A549 (cell line): ENCODE measurements at regions not wholly inside any gene's neighbourhood (a gene's known extent, or its start where the extent isn't known, plus 50 kb on each side); places are given as distances from the start of the nearest gene placed in this dataset.

Source experiments
- ATAC-seq, 2 experiments: fragments of 200-7000 bp in 1 of 2; fragments of >200 bp in 1 of 2; cut with Nextera tagmentation in 1 of 2; cut with Tn5 transposase in 1 of 2; 3 replicates each; pipeline versions ENCODE4 v1.8.0 to v1.9.1; 2018 to 2020; ENCODE audit warnings: mild to moderate bottlenecking in 1 of 2, moderate library complexity in 1 of 2
- CTCF ChIA-PET: fragments of 300-600 bp; sonication (Branson Sonifier 250); formaldehyde crosslinking; extraction: SDS; loops from one replicate; lab custom pipeline; 2021; ENCODE audit warnings: antibody characterized with exemption, inconsistent platforms; lab: Yijun Ruan, JAX
- POLR2A ChIA-PET: fragments of 350-600 bp; formaldehyde crosslinking; extraction: SDS; loops from one replicate; lab custom pipeline; 2021; ENCODE audit warnings: antibody characterized with exemption, inconsistent platforms; lab: Yijun Ruan, JAX
- DNase-seq, 2 experiments: peaks; one replicate each; pipeline versions ENCODE4 v3.0.0 to v3.0.0-alpha.2; 2011 to 2016; ENCODE audit warnings: low read depth in 1 of 2, low spot score in 1 of 2
- FAIRE-seq: peaks from 2 replicates; lab custom pipeline; 2011; peaks lifted over from hg19 to GRCh38; lab: Jason Lieb, UNC
- H3K27ac ChIP-seq, 2 experiments: fragments of >200 bp; sonication (Bioruptor Twin); formaldehyde crosslinking; 3 replicates each; pipeline ENCODE4 v1.5.1; 2016 to 2017
- H3K4me1 ChIP-seq: fragments of >200 bp; sonication (Bioruptor Twin); formaldehyde crosslinking; 3 replicates; pipeline ENCODE4 v1.6.1; 2016
- H3K4me2 ChIP-seq: fragments of >200 bp; sonication (Bioruptor Twin); formaldehyde crosslinking; 3 replicates; pipeline ENCODE4 v1.6.1; 2016
- H3K4me3 ChIP-seq: fragments of >200 bp; sonication (Bioruptor Twin); formaldehyde crosslinking; 3 replicates; pipeline ENCODE4 v1.5.1; 2016
- H3K9me3 ChIP-seq: fragments of >200 bp; sonication (Bioruptor Twin); formaldehyde crosslinking; 3 replicates; pipeline ENCODE4 v1.6.1; 2016
- CBX2 ChIP-seq: fragments of 200-600 bp; sonication (generic); IDR thresholded peaks from 2 replicates; pipeline ENCODE4 v1.6.1; 2016; ENCODE audit warnings: low read depth, mild to moderate bottlenecking, borderline replicate concordance
- CHD4 ChIP-seq: fragments of 200-600 bp; sonication (generic); IDR thresholded peaks from 2 replicates; pipeline ENCODE4 v1.6.1; 2016; ENCODE audit warnings: antibody characterized with exemption, mild to moderate bottlenecking, borderline replicate concordance
- EHF ChIP-seq: fragments of 250-450 bp; sonication (Bioruptor Pico); IDR thresholded peaks from 2 replicates; pipeline ENCODE4 v1.5.0; 2020; ENCODE audit warnings: mild to moderate bottlenecking
- EP300 ChIP-seq, 2 experiments: fragments of >200 bp; sonication (Bioruptor Twin); formaldehyde crosslinking; IDR thresholded peaks; 2 replicates in 1 of 2; 3 replicates in 1 of 2; pipeline ENCODE4 v1.6.1; 2016 to 2017
- FOSB ChIP-seq: fragments of 250-450 bp; sonication (Bioruptor Pico); IDR thresholded peaks from 2 replicates; pipeline ENCODE4 v1.5.0; 2020; ENCODE audit warnings: mild to moderate bottlenecking, moderate library complexity
- FOXS1 ChIP-seq: fragments of 250-450 bp; sonication (Bioruptor Pico); IDR thresholded peaks from 2 replicates; pipeline ENCODE4 v1.5.0; 2020; ENCODE audit warnings: mild to moderate bottlenecking, moderate library complexity
- GATA3 ChIP-seq: IDR thresholded peaks from 2 replicates; pipeline ENCODE4 v1.6.1; 2012; ENCODE audit warnings: borderline replicate concordance
- HDAC2 ChIP-seq: fragments of 200-600 bp; sonication (generic); IDR thresholded peaks from 2 replicates; pipeline ENCODE4 v1.6.1; 2016
- HEYL ChIP-seq: fragments of 250-450 bp; sonication (Bioruptor Pico); IDR thresholded peaks from 2 replicates; pipeline ENCODE4 v1.8.0; 2021; ENCODE audit warnings: mild to moderate bottlenecking, moderate library complexity
- HOXA7 ChIP-seq: fragments of 250-450 bp; sonication (Bioruptor Pico); IDR thresholded peaks from 2 replicates; pipeline ENCODE4 v1.5.0; 2020; ENCODE audit warnings: mild to moderate bottlenecking, moderate library complexity
- HOXB13 ChIP-seq: fragments of 250-450 bp; sonication (Bioruptor Pico); IDR thresholded peaks from 2 replicates; pipeline ENCODE4 v1.5.0; 2020; ENCODE audit warnings: low read depth, mild to moderate bottlenecking, moderate library complexity
- JUNB ChIP-seq: fragments of >200 bp; sonication (Bioruptor Twin); formaldehyde crosslinking; IDR thresholded peaks from 2 replicates; pipeline ENCODE4 v1.6.1; 2016
- KDM1A ChIP-seq: fragments of 200-600 bp; sonication (generic); IDR thresholded peaks from 2 replicates; pipeline ENCODE4 v1.6.1; 2016; ENCODE audit warnings: low read depth, mild to moderate bottlenecking
- MAFK ChIP-seq: fragments of 450-650 bp; IDR thresholded peaks from 2 replicates; pipeline ENCODE4 v1.6.1; 2014; ENCODE audit not compliant: partially characterized antibody
- MYC ChIP-seq: IDR thresholded peaks from 2 replicates; pipeline ENCODE4 v1.6.1; 2012; ENCODE audit warnings: mild to moderate bottlenecking, inconsistent platforms, low read length, improper control_type of control experiment, borderline replicate concordance
- NFE2L2 ChIP-seq: fragments of 150-350 bp; conservative IDR thresholded peaks from 2 replicates; pipeline ENCODE4 v1.6.1; 2014; ENCODE audit warnings: low read length
- NR3C1 ChIP-seq: fragments of >200 bp; sonication (Bioruptor Twin); formaldehyde crosslinking; IDR thresholded peaks from 3 replicates; pipeline ENCODE4 v1.6.1; 2017
- POLR2A ChIP-seq: IDR thresholded peaks from 2 replicates; pipeline ENCODE4 v1.6.1; 2012; ENCODE audit warnings: mild to moderate bottlenecking, low read length
- POLR2AphosphoS2 ChIP-seq: conservative IDR thresholded peaks from 2 replicates; pipeline ENCODE4 v1.6.1; 2012; ENCODE audit warnings: low read length, improper control_type of control experiment, inconsistent platforms
- RAD21 ChIP-seq, 2 experiments: fragments of >200 bp in 1 of 2; sonication (Bioruptor Twin) in 1 of 2; formaldehyde crosslinking in 1 of 2; IDR thresholded peaks in 1 of 2; conservative IDR thresholded peaks in 1 of 2; 2 replicates in 1 of 2; 3 replicates in 1 of 2; pipeline ENCODE4 v1.6.1; 2012 to 2018; ENCODE audit warnings: inconsistent platforms in 1 of 2
- RFX5 ChIP-seq: fragments of 450-650 bp; IDR thresholded peaks from 2 replicates; pipeline ENCODE4 v1.7.1; 2014; ENCODE audit warnings: antibody characterized with exemption, mild to moderate bottlenecking, moderate library complexity
- ZNF302 ChIP-seq: fragments of 250-450 bp; sonication (Bioruptor Pico); IDR thresholded peaks from 2 replicates; pipeline ENCODE4 v1.9.0; 2021; ENCODE audit warnings: inconsistent platforms, mild to moderate bottlenecking, moderate library complexity
- ZSCAN20 ChIP-seq: fragments of 250-450 bp; sonication (Bioruptor Pico); IDR thresholded peaks from 2 replicates; pipeline ENCODE4 v1.8.0; 2022; ENCODE audit warnings: mild to moderate bottlenecking, moderate library complexity
- WGBS: methylation state at CpG from one replicate; pipeline ENCODE4 v1.1.6; 2017; ENCODE audit errors: missing lambda C conversion rate; 5-methylcytosine and 5-hydroxymethylcytosine counted together
- TF ChIP-seq, protein P1 (sequence below): IDR thresholded peaks from 2 replicates; pipeline ENCODE4 v1.6.1; 2012
- TF ChIP-seq, protein P2 (sequence below): fragments of 450-650 bp; IDR thresholded peaks from 2 replicates; pipeline ENCODE4 v1.6.1; 2014; ENCODE audit warnings: antibody characterized with exemption
- TF ChIP-seq, protein P3 (sequence below): fragments of 200-600 bp; sonication (generic); IDR thresholded peaks from 2 replicates; pipeline ENCODE4 v1.6.1; 2016; ENCODE audit warnings: antibody characterized with exemption, mild to moderate bottlenecking, moderate library complexity

DNA sequence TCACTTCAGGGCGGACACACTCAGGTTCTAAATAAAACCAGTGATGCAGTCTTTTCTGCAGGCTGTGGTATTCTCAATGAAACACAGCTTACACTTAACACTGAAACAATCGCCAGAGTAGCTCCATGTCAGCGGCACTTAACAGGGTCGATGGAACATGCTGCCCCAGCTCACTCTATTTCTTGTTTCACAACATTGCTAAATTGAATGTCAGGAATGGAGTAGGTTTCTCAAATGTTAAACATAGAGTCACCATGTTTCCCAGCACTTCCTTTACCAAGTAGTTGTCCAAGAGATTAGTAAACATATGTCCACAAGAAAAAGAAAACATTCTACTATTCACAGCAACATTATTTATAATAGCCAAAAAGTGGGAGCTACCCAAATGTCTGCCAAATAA, 306.9 kb downstream of the SLITRK6 start:
- H3K4me2 ChIP-seq: no peak overlapping the region
- no peaks in the 10 kb centered on the region for H3K9me3 ChIP-seq
- H3K4me3 ChIP-seq: no peak overlapping the region
- 54% methylated on average over 4 of the region's 4 CpGs for WGBS
- FAIRE-seq (no peak), ATAC-seq (no peak), DNase-seq (no peak)
- no peak overlapping the region for H3K27ac ChIP-seq
- TF ChIP-seq RAD21 (conservative IDR thresholded peaks at IDR 0.05 in 1 of 2, IDR thresholded peaks at IDR 0.05 in 1 of 2) (no peak), POLR2A (no peak), RFX5 (no peak), HEYL (no peak), JUNB (no peak), HDAC2 (no peak), NFE2L2 (no peak)
- TF ChIP-seq, protein P1, sequence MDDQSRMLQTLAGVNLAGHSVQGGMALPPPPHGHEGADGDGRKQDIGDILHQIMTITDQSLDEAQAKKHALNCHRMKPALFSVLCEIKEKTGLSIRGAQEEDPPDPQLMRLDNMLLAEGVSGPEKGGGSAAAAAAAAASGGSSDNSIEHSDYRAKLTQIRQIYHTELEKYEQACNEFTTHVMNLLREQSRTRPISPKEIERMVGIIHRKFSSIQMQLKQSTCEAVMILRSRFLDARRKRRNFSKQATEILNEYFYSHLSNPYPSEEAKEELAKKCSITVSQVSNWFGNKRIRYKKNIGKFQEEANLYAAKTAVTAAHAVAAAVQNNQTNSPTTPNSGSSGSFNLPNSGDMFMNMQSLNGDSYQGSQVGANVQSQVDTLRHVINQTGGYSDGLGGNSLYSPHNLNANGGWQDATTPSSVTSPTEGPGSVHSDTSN: no peak
- POLR2A ChIA-PET: no interaction called here
- CTCF ChIA-PET: no interaction called here
- peaks cover 3% of the 10 kb centered on the region; the same call in 1 of the 3 replicates for H3K4me1 ChIP-seq

DNA sequence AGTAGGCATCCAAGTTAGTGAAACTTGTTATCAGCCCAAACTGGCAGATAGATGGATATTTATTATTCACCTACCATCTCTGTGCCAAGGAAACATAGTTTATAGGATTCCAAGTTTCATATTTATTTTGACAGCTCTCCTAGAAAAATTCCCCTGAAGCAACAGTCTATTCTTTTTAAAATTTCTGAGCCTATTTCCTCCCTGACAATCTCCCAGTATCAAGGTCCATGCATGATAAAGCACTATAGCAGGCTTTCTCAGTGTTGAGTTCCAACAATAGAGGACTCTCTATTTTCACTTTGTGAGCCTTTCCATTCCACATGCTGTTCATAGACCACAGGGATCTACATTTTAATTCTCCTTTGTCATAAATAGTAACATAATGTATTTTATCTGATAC, 312.6 kb downstream of the SLITRK6 start:
- Histone ChIP-seq H3K4me3 (no peak overlapping the region), H3K27ac (no peak overlapping the region), H3K4me1 (no peaks in the 10 kb centered on the region), H3K4me2 (no peak overlapping the region), H3K9me3 (no peaks in the 10 kb centered on the region)
- ATAC-seq: no peak
- CTCF ChIA-PET: interaction anchor here (1.7 kb wide), 1 partner anchor 33 kb away, joined by 3 read pairs; no protein-coding TSS in a partner anchor
- no peak for FAIRE-seq
- DNase-seq: no peak
- TF ChIP-seq HOXA7 (no peak), CBX2 (no peak), FOXS1 (CRISPR knock-in tag) (no peak), FOSB (no peak), ZSCAN20 (CRISPR knock-in tag) (no peak), HEYL (no peak), EP300 (IDR thresholded peaks at IDR 0.05) (no peak), POLR2AphosphoS2 (no peak), KDM1A (no peak)
- TF ChIP-seq, protein P2, sequence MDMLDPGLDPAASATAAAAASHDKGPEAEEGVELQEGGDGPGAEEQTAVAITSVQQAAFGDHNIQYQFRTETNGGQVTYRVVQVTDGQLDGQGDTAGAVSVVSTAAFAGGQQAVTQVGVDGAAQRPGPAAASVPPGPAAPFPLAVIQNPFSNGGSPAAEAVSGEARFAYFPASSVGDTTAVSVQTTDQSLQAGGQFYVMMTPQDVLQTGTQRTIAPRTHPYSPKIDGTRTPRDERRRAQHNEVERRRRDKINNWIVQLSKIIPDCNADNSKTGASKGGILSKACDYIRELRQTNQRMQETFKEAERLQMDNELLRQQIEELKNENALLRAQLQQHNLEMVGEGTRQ: no peak
- TF ChIP-seq, protein P3, sequence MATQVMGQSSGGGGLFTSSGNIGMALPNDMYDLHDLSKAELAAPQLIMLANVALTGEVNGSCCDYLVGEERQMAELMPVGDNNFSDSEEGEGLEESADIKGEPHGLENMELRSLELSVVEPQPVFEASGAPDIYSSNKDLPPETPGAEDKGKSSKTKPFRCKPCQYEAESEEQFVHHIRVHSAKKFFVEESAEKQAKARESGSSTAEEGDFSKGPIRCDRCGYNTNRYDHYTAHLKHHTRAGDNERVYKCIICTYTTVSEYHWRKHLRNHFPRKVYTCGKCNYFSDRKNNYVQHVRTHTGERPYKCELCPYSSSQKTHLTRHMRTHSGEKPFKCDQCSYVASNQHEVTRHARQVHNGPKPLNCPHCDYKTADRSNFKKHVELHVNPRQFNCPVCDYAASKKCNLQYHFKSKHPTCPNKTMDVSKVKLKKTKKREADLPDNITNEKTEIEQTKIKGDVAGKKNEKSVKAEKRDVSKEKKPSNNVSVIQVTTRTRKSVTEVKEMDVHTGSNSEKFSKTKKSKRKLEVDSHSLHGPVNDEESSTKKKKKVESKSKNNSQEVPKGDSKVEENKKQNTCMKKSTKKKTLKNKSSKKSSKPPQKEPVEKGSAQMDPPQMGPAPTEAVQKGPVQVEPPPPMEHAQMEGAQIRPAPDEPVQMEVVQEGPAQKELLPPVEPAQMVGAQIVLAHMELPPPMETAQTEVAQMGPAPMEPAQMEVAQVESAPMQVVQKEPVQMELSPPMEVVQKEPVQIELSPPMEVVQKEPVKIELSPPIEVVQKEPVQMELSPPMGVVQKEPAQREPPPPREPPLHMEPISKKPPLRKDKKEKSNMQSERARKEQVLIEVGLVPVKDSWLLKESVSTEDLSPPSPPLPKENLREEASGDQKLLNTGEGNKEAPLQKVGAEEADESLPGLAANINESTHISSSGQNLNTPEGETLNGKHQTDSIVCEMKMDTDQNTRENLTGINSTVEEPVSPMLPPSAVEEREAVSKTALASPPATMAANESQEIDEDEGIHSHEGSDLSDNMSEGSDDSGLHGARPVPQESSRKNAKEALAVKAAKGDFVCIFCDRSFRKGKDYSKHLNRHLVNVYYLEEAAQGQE: no peak
- POLR2A ChIA-PET: no interaction called here

DNA sequence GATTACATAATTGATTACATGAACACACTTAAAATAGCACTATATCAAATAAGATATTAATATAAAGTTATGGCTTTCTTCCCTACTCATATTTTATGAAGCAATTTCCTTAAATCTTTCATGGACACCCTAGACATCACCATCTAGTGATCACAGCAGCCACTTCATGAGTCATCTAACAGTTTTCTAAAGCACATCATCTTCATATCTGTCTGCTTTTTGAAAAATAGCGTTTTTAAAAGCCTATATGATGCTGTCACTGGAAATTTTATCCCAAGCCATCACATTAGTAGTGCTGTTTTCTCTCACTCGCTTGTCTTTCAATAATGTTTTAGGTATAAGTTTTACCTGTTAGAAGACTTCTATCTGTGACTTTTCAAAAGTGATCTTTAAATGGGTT, 326.1 kb downstream of the SLITRK6 start:
- POLR2A ChIA-PET: no interaction called here
- H3K4me1 ChIP-seq: no peaks in the 10 kb centered on the region
- ATAC-seq: no peak
- no peak for DNase-seq
- no peak overlapping the region for H3K4me3 ChIP-seq
- H3K9me3 ChIP-seq: no peaks in the 10 kb centered on the region
- FAIRE-seq: no peak
- no peak for TF ChIP-seq FOSB
- no peak for TF ChIP-seq CHD4
- no peak for TF ChIP-seq MYC
- TF ChIP-seq, protein P1: no peak
- TF ChIP-seq HOXB13 (CRISPR knock-in tag): no peak
- no peak for TF ChIP-seq EHF (CRISPR knock-in tag)
- TF ChIP-seq MAFK: no peak
- no peak for TF ChIP-seq GATA3
- TF ChIP-seq POLR2A: no peak
- TF ChIP-seq RFX5: no peak
- no peak for TF ChIP-seq ZNF302
- TF ChIP-seq FOXS1 (CRISPR knock-in tag): no peak
- TF ChIP-seq NR3C1: no peak
- H3K4me2 ChIP-seq: no peak overlapping the region
- WGBS: 47% methylated on average over 2 of the region's 2 CpGs
- H3K27ac ChIP-seq: no peak overlapping the region
- CTCF ChIA-PET: no interaction called here
